ENCODE measurements at regions not wholly inside any gene's neighbourhood (a gene's known extent, or its start where the extent isn't known, plus 50 kb on each side); places are given as distances from the start of the nearest gene placed in this dataset.

DNA sequence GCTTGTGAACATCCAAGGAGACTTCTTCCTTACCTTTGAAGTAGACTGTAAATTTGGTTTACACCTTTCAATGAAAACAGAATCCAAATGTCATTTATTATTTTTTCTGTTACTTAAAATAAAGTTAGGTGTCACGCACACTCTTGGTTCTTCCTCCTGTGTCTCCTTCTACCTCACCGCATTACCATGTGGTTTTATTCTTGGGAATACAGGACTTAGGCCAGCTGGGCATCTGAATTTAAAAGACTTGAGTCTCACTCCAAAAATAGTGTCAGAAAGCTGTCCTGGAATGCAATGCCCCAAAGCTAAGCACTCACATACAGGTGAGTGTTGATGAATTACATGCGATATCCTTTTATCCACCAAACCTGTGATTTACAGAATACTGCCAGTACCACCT lies 66.4 kb downstream of the MAF start (continued):
- TF ChIP-seq REST (IDR thresholded peaks at IDR 0.05; ENCODE audit: low read depth), result no peak

DNA sequence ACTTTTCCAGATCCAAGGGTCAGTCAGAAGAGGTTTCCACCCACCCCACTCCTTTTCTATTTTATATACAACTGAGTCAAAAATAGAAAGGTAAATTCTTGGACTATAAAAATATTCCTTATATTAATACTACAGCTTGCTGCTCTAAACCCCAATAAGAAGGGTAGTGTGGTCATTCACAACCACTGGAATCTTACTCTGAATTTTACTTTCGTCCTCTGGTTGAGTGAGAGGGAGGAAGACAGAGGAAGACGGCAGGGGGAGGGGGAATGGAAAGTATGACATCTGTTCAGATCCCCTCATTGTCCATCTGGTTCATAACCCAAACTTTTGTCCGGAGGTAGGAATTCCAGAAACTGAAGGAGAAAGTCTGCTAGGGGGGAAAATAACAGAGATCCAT lies 67.2 kb downstream of the MAF start:
- ATAC-seq, result no peak

More for the DNA sequence above, 67.2 kb downstream of the MAF start:
- no peak overlapping the region for H2AFZ ChIP-seq (ENCODE audit: low read depth, low read length, poor library complexity, severe bottlenecking)
- CTCF ChIA-PET, result no interaction called here
- H4K20me1 ChIP-seq (ENCODE audit: insufficient read depth), result no peaks in the 10 kb centered on the region
- no peaks in the 10 kb centered on the region for H3K36me3 ChIP-seq (ENCODE audit: control insufficient read depth in 1 of 2, insufficient read depth in 2 of 2, low read length in 2 of 2)
- TF ChIP-seq EGR1 (IDR thresholded peaks at IDR 0.05; ENCODE audit: low read depth) (no peak), ELF1 (IDR thresholded peaks at IDR 0.05; ENCODE audit: borderline replicate concordance, low read depth) (no peak), TCF7L2 (IDR thresholded peaks at IDR 0.05; ENCODE audit: borderline replicate concordance, extremely low read depth, insufficient read depth, insufficient read length) (no peak), EZH2phosphoT487 (IDR thresholded peaks at IDR 0.05; ENCODE audit: borderline replicate concordance) (no peak), POLR2AphosphoS5 (IDR thresholded peaks at IDR 0.05; ENCODE audit: low read depth, low read length) (no peak), ZFX (IDR thresholded peaks at IDR 0.05) (no peak), SP1 (IDR thresholded peaks at IDR 0.05; ENCODE audit: low read depth) (no peak), POLR2A (IDR thresholded peaks at IDR 0.05; ENCODE audit: borderline replicate concordance, extremely low read depth, insufficient read depth, insufficient read length) (no peak), RAD21 (IDR thresholded peaks at IDR 0.05; ENCODE audit: low read depth) (no peak)
- TF ChIP-seq, protein P1, sequence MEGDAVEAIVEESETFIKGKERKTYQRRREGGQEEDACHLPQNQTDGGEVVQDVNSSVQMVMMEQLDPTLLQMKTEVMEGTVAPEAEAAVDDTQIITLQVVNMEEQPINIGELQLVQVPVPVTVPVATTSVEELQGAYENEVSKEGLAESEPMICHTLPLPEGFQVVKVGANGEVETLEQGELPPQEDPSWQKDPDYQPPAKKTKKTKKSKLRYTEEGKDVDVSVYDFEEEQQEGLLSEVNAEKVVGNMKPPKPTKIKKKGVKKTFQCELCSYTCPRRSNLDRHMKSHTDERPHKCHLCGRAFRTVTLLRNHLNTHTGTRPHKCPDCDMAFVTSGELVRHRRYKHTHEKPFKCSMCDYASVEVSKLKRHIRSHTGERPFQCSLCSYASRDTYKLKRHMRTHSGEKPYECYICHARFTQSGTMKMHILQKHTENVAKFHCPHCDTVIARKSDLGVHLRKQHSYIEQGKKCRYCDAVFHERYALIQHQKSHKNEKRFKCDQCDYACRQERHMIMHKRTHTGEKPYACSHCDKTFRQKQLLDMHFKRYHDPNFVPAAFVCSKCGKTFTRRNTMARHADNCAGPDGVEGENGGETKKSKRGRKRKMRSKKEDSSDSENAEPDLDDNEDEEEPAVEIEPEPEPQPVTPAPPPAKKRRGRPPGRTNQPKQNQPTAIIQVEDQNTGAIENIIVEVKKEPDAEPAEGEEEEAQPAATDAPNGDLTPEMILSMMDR (IDR thresholded peaks at IDR 0.05 in 2 of 3, conservative IDR thresholded peaks at IDR 0.05 in 1 of 3; ENCODE audit: borderline replicate concordance in 1 of 3, insufficient read depth in 1 of 3, low read depth in 2 of 3, low read length in 2 of 3), result no peak
- TF ChIP-seq, protein P2, sequence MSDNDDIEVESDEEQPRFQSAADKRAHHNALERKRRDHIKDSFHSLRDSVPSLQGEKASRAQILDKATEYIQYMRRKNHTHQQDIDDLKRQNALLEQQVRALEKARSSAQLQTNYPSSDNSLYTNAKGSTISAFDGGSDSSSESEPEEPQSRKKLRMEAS (IDR thresholded peaks at IDR 0.05), result no peak
- POLR2A ChIA-PET, result no interaction called here
- no peak overlapping the region for H3K4me3 ChIP-seq (replicated peaks in 1 of 2; ENCODE audit: low read depth in 1 of 2, low read length in 2 of 2)
- H3K27ac ChIP-seq (ENCODE audit: low read depth, low read length), result no peak overlapping the region
- no peaks in the 10 kb centered on the region for H3K79me2 ChIP-seq (ENCODE audit: insufficient read depth, low read length)
- H3K9me3 ChIP-seq (ENCODE audit: control insufficient read depth in 1 of 2, insufficient read depth in 1 of 2, low read depth in 1 of 2, low read length in 2 of 2), result peaks cover 24 to 28% of the 10 kb centered on the region in 2 experiments; a peak in 2 of 4 replicates
- RAD21 ChIA-PET (ENCODE audit: low non-redundant PET in 1 of 2, low total read pairs in 2 of 2, uncharacterized antibody in 2 of 2, unreplicated experiment in 2 of 2), result no interaction called here
- no peak for DNase-seq (ENCODE audit: low read depth, low spot score)
- intact Hi-C loops (cut with micrococcal nuclease), result no loop called here
- H3K4me2 ChIP-seq (ENCODE audit: low read length), result no peak overlapping the region
- H3K9me2 ChIP-seq (ENCODE audit: insufficient read depth), result no peaks in the 10 kb centered on the region
- no peak overlapping the region for H3K9ac ChIP-seq (ENCODE audit: low read length)
- no peaks in the 10 kb centered on the region for H3K27me3 ChIP-seq (ENCODE audit: insufficient read depth, low read length)
- no TSS peak for BruUV-seq (replicated peaks)
- no peaks in the 10 kb centered on the region for H3K4me1 ChIP-seq (ENCODE audit: control insufficient read depth in 1 of 2, insufficient read depth in 2 of 2, low read length in 2 of 2)
